NCI-H2081 treated with DMSO at 0.1 percent for 48 hours (cell line): ENCODE measurements at regions not wholly inside any gene's neighbourhood (a gene's known extent, or its start where the extent isn't known, plus 50 kb on each side); places are given as distances from the start of the nearest gene placed in this dataset.

Experiments
- DNase-seq: peaks from one replicate; lab custom pipeline; 2025; lab: John Stamatoyannopoulos, UW

- no peak for DNase-seq
Observed at GRCh38 chr6:39992861-39993622, 58.8 kb upstream of the MOCS1 start.
